PC-9 (cell line): ENCODE measurements at regions not wholly inside any gene's neighbourhood (a gene's known extent, or its start where the extent isn't known, plus 50 kb on each side); places are given as distances from the start of the nearest gene placed in this dataset.

ENCODE experiments used
- BruUV-seq: library from RNA; stranded (reverse); fragments of 400-500 nt; replicated peaks from 2 replicates; lab custom pipeline; 2021; lab: Mats Ljungman, UMichigan
- CTCF ChIA-PET: fragments of 300-600 bp; sonication (Branson Sonifier 250); formaldehyde crosslinking; loops from one replicate; lab custom pipeline; 2022; ENCODE audit warnings: antibody characterized with exemption; lab: Charles Lee
- POLR2A ChIA-PET: fragments of 300-600 bp; sonication (Branson Sonifier 250); formaldehyde crosslinking; loops from one replicate; lab custom pipeline; 2022; ENCODE audit warnings: antibody characterized with exemption; ENCODE audit not compliant: unreplicated experiment; lab: Charles Lee
- DNase-seq, 2 experiments: peaks; one replicate each; pipeline versions ENCODE4 v3.0.0 to v3.0.0-alpha.2; 2015 to 2022; ENCODE audit warnings: mixed read lengths in 1 of 2
- H2AFZ ChIP-seq: fragments of 200-600 bp; sonication (generic); 2 replicates; pipeline ENCODE4 v1.8.1; 2017; ENCODE audit warnings: antibody characterized with exemption
- H3F3A ChIP-seq: fragments of 200-600 bp; sonication (generic); 2 replicates; pipeline ENCODE4 v1.8.1; 2017; ENCODE audit warnings: antibody characterized with exemption, mild to moderate bottlenecking, low read depth; ENCODE audit not compliant: insufficient read depth
- H3K27ac ChIP-seq: fragments of 200-600 bp; sonication (generic); 2 replicates; pipeline ENCODE4 v1.6.1; 2016; ENCODE audit warnings: mixed run types
- H3K27me3 ChIP-seq: fragments of 200-600 bp; sonication (generic); 2 replicates; pipeline ENCODE4 v1.6.1; 2016; ENCODE audit warnings: low read depth, mixed run types; ENCODE audit not compliant: insufficient read depth
- H3K36me3 ChIP-seq: fragments of 200-600 bp; sonication (generic); 2 replicates; pipeline ENCODE4 v1.6.1; 2016; ENCODE audit warnings: low read depth, mixed run types
- H3K4me1 ChIP-seq: fragments of 200-600 bp; sonication (generic); replicated peaks from 2 replicates; pipeline ENCODE4 v1.6.1; 2016; ENCODE audit warnings: mixed run types; ENCODE audit not compliant: insufficient read depth
- H3K4me2 ChIP-seq: fragments of 200-600 bp; sonication (generic); 2 replicates; pipeline ENCODE4 v1.6.1; 2017; ENCODE audit warnings: mixed run types
- H3K4me3 ChIP-seq: fragments of 200-600 bp; sonication (generic); 2 replicates; pipeline ENCODE4 v1.6.1; 2016; ENCODE audit warnings: mixed run types
- H3K79me2 ChIP-seq: fragments of 200-600 bp; sonication (generic); 2 replicates; pipeline ENCODE4 v1.6.1; 2017; ENCODE audit warnings: low read depth, mixed run types
- H3K9me2 ChIP-seq: fragments of 200-600 bp; sonication (generic); 2 replicates; pipeline ENCODE4 v1.8.1; 2017; ENCODE audit warnings: mild to moderate bottlenecking; ENCODE audit not compliant: insufficient read depth
- H3K9me3 ChIP-seq: fragments of 200-600 bp; sonication (generic); 2 replicates; pipeline ENCODE4 v1.8.1; 2016; ENCODE audit warnings: low read depth; ENCODE audit not compliant: insufficient read depth
- H4K20me1 ChIP-seq: fragments of 200-600 bp; sonication (generic); 2 replicates; pipeline ENCODE4 v1.8.1; 2017; ENCODE audit not compliant: insufficient read depth
- CTCF ChIP-seq: fragments of 200-600 bp; sonication (generic); conservative IDR thresholded peaks from 2 replicates; pipeline ENCODE4 v1.6.1; 2017; ENCODE audit warnings: mixed run types, antibody characterized with exemption, mild to moderate bottlenecking, moderate library complexity
- EZH2 ChIP-seq: fragments of 200-600 bp; sonication (generic); IDR thresholded peaks from 2 replicates; pipeline ENCODE4 v1.8.0; 2017; ENCODE audit warnings: antibody characterized with exemption, low read depth
- intact Hi-C: fragments of 100-400 bp; cut with micrococcal nuclease; formaldehyde crosslinking; loops from one replicate; pipeline ENCODE4 v1.10.0; 2022; ENCODE audit not compliant: unreplicated experiment

GRCh38 chrX:1821846-1822245 lies 207.0 kb downstream of the ASMT start:
- H2AFZ ChIP-seq, result no peak overlapping the region
- no peaks in the 10 kb centered on the region for H3K79me2 ChIP-seq
- TF ChIP-seq CTCF (no peak), EZH2 (no peak)
- ChIA-PET POLR2A (no interaction called here), CTCF (no interaction called here)
- H3K27ac ChIP-seq, result no peak overlapping the region
- no peaks in the 10 kb centered on the region for H3K9me2 ChIP-seq
- no peak overlapping the region for H3K4me2 ChIP-seq
- intact Hi-C loops, result no loop called here
- 0 out of 2 replicates have a peak, but pooled peaks cover 3% of the 10 kb centered on the region for H3F3A ChIP-seq
- H3K4me3 ChIP-seq, result no peak overlapping the region
- H4K20me1 ChIP-seq, result no peaks in the 10 kb centered on the region
- BruUV-seq, result no TSS peak
- H3K9me3 ChIP-seq, result no peaks in the 10 kb centered on the region; the same call in 1 of the 2 replicates
- H3K4me1 ChIP-seq, result no peaks in the 10 kb centered on the region
- no peak for DNase-seq
- H3K27me3 ChIP-seq, result no peaks in the 10 kb centered on the region
- H3K36me3 ChIP-seq, result no peaks in the 10 kb centered on the region

GRCh38 chrX:1824855-1825254 lies 210.0 kb downstream of the ASMT start:
- no peaks in the 10 kb centered on the region for H3K79me2 ChIP-seq
- no peak overlapping the region for H3K4me3 ChIP-seq
- H3K36me3 ChIP-seq, result no peaks in the 10 kb centered on the region
- no peak overlapping the region for H2AFZ ChIP-seq
- intact Hi-C loops, result no loop called here
- POLR2A ChIA-PET, result no interaction called here
- H3K27me3 ChIP-seq, result peaks cover 8% of the 10 kb centered on the region; the same call in 1 of the 2 replicates
- no peaks in the 10 kb centered on the region for H3K9me2 ChIP-seq
- no peak overlapping the region for H3K27ac ChIP-seq
- CTCF ChIA-PET, result no interaction called here
- TF ChIP-seq EZH2, result no peak
- TF ChIP-seq CTCF, result no peak
- BruUV-seq, result no TSS peak
- H3K4me2 ChIP-seq, result no peak overlapping the region
- H3K4me1 ChIP-seq, result no peaks in the 10 kb centered on the region
- no peak for DNase-seq
- H4K20me1 ChIP-seq, result no peaks in the 10 kb centered on the region
- H3K9me3 ChIP-seq, result no peaks in the 10 kb centered on the region; the same call in 1 of the 2 replicates
- H3F3A ChIP-seq, result 0 out of 2 replicates have a peak, but pooled peaks cover 3% of the 10 kb centered on the region

- Histone ChIP-seq H2AFZ (no peak overlapping the region), H3K4me1 (no peaks in the 10 kb centered on the region), H3K27ac (no peak overlapping the region), H3F3A (no peaks in the 10 kb centered on the region), H3K27me3 (peaks cover 30% of the 10 kb centered on the region), H3K79me2 (no peaks in the 10 kb centered on the region), H3K9me3 (no peaks in the 10 kb centered on the region), H4K20me1 (no peaks in the 10 kb centered on the region), H3K4me2 (no peak overlapping the region), H3K4me3 (no peak overlapping the region), H3K36me3 (no peaks in the 10 kb centered on the region), H3K9me2 (no peaks in the 10 kb centered on the region)
- TF ChIP-seq CTCF (no peak), EZH2 (no peak)
- intact Hi-C loops, result no loop called here
- ChIA-PET CTCF (no interaction called here), POLR2A (no interaction called here)
- no peak for DNase-seq
- BruUV-seq, result no TSS peak
Measured at GRCh38 chrX:1833656-1834360, 218.9 kb downstream of the ASMT start.
